ENCODE measurements at regions not wholly inside any gene's neighbourhood (a gene's known extent, or its start where the extent isn't known, plus 50 kb on each side); places are given as distances from the start of the nearest gene placed in this dataset.

DNA sequence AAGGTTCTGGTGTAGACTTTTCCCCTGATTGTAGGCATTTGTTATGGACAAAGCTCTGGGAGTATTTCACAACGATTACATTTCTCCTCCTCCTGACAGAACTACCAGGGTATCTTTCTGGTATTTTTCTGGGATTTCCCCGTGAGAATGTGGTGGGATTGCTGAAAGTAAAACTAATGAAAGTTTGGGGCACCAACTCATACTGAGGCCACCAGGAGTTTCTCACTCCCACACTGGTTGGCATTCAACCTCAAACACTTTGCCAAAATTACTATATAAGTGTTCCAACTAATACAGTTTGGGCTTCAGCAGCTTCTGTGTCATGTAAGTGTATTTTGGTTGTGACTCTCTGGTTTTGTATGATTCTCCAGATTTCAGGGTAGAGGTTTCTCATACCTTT lies 855.1 kb downstream of the GLUD2 start:
- DNase-seq (ENCODE audit: low spot score) = no peak
- intact Hi-C loops (cut with DNase I) = no loop called here

DNA sequence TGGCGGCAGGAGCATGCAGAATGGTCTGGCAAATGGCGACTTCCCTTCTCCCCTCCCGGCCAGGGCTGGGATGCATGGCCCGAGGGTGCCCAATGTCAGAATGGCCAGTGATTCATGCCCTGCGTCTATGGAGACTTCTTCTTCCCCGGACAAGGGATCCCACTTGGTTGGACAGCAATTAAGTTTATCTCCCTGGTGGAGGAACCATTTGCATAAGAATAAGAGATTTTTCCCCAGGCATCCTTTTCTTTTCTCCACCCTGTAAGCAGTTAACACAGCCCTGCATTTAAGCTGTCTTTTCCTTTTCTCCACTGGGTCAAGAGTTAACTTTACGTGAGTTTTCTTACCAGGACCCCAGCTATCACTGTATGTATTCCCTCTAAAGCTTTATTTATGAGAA lies 856.6 kb downstream of the GLUD2 start:
- intact Hi-C loops (cut with DNase I) = no loop called here
- no peak for DNase-seq (ENCODE audit: low spot score)

DNA sequence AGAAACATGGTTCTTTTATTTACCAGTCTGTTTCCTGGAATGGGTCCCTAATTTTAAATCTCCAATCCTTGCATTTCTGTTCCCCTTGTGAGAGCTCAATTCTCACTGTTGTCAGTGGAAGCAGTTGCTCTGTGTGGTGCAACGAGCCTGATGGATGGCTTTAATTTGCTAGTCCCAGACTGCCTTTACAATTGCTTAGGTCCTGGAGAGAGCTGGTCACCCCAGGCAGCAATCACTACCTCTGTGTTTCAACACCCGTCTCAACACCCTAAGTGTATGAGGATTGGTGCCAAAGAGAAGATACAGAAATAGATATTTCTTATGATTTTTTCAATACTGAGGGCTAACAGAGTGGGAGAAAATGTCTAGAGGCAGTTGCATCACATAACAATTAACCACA lies 873.8 kb downstream of the GLUD2 start:
- DNase-seq (ENCODE audit: low spot score) = no peak
- intact Hi-C loops (cut with DNase I) = no loop called here

DNA sequence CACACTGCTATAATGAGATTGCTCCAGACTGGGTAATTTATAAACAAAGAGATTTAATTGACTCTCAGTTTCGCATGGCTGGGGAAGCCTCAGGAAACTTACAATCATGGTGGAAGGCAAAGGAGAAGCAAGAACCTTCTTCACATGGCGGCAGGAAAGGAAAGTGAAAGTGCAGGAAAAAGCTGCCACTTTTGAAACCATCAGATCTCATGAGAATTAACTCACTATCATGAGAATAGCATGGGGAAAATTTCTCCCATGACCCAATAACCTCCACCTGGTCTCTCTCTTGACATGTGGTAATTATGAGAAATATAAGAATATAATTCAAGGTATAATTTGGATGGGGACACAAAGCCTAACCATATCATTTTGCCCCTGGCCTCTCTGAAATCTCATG lies 884.2 kb downstream of the GLUD2 start:
- intact Hi-C loops (cut with DNase I) = no loop called here
- DNase-seq (ENCODE audit: low spot score) = no peak

DNA sequence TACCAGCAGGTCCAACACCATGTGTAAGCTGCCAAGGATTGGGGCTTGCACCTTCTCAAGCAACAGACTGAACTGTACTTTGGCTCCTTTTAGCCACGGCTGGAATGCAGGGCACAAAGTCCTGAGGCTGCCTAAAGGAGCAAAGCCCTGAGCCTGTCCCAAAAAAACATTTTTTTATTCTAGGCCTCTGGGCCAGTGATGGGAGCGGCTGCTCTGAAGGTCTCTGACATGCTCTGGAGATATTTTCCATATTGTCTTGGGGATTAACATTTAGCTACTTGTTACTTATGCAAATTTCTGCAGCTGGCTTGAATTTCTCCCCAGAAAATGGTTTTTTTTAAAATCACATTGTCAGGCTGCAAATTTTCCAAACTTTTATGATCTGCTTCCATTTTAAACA lies 885.3 kb downstream of the GLUD2 start:
- intact Hi-C loops (cut with DNase I) = no loop called here
- DNase-seq (ENCODE audit: low spot score) = no peak

DNA sequence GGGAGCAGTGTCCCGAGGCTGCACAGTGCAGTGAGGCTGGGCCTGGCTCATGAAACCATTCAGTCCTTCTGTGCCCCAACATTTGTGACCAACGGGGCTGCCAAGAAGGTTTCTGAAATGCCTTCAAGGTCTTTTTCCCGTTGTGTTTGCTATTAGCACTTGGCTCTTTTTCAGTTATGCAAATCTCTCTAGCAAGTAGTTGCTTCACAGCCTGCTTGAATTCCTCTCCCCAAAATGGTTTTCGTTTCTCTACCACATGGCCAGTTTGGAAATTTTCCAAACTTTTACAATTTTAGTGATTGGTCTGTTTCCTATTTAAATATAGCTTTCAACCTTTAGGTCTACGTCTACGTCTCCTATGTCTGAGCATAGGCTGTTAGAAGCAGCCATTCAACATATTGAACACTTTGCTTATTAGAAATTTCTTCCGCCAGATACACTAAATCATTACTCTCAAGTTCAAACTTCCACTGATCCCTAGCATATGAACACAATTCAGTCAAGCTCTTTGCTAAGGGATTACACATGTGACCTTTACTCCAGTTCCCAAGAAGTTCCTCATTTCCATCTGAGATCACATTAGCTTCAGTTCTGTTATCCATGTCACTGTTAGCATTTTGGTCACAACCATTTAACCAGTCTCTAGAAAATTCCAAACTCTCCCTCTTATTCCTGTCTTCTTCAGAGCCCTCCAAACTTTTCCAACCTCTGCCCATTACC lies 901.8 kb downstream of the GLUD2 start:
- intact Hi-C loops (cut with DNase I) = no loop called here
- no peak for DNase-seq (ENCODE audit: low spot score)

DNA sequence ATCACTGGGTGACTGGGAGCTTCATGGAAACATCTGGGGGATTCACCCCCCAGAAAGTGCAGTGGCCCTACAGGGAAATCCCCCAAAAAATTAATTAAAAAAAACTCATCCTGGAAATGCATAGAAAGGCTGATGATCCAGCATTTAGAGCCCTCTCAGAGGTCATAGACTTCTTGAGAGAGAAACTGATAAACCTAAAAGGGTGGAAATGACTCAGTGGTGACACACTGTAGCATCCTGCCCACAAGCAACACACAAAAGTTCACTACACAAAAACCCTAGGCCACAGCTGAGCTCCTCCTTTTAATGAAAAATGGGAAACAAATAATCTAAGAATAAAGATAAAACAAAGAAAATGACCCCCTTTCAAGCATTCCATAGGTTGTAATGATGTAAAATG lies 911.5 kb downstream of the GLUD2 start:
- intact Hi-C loops (cut with DNase I) = no loop called here
- no peak for DNase-seq (ENCODE audit: low spot score)

DNA sequence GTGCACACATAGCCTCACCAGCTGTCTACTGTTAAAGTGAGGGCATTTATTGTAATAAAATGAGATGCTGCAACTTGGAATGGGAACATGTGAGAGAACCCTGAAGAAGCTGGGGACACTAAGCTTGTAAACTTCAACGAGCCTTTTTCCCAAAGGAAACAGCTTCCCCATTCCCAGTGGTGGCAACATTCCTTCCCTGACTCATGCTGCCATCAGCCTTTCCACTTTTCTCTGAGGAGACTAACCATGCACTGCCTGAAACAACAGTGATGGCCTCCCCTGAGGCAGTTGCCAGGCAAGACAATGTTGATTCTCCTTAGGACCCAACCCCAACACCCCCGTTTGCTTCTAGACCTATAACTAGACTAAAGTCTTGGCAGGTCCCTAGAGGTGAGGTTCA lies 928.3 kb downstream of the GLUD2 start:
- intact Hi-C loops (cut with DNase I) = no loop called here

DNA sequence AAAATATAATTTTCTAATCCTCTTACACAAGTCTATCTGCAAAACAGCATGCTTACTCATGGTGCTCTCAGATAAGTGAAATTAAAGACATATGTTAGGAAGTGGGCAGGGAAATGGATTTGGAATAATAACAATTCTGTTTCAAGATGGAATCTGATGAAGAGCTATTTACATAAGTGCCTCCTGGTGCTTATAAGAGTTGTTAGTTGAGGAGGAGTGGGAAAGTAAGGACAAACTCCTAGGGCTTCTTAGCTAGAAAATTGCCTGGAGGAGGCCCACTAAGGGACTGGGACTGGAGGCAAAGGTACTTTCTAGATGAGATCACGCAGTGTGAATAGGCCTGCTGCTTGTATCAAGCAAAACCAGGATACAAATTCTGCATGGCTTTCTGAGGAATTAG lies 939.8 kb downstream of the GLUD2 start:
- intact Hi-C loops (cut with DNase I) = no loop called here
- DNase-seq (ENCODE audit: low spot score) = no peak

More for the DNA sequence above, 928.3 kb downstream of the GLUD2 start:
- no peak for DNase-seq (ENCODE audit: low spot score)

DNA sequence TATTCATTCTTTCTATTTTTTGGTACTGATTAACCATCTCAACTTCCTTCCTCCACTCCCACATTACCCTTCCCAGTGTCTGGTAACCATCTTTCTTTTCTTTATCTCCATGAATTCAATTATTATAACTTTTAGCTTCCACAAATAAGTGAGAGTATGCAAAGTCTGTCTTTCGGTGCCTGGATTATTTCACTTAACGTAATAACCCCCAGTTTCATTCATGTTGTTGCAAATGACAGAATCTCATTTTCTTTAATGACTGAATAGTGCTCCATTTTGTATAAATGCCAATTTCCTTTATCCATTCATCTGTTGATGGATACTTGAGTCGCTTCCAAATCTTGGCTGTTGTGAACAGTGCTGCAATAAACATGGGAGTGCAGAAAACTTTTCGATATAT lies 940.4 kb downstream of the GLUD2 start:
- no peak for DNase-seq (ENCODE audit: low spot score)
- intact Hi-C loops (cut with DNase I) = no loop called here

DNA sequence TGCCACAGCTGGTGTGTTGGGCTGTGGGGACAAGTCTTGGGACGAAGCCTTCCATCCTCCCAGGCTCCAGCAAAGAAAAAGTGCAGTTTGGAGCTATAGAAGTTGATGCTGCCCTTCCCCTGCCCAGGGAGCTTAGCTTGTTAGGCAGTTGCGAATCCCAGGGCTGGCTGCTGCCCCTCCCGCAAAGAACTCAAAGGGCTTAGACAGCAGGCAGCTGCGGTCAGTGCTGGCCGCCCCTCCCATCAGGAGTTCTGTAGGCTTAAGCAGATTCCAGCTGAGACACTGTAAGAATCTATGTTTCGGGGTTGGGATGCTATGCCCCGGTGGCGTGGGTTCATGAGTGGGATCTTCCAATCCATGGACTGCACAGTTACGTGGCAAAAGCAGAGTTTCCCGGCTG lies 956.7 kb downstream of the GLUD2 start:
- no peak for DNase-seq (ENCODE audit: low spot score)
- intact Hi-C loops (cut with DNase I) = no loop called here

DNA sequence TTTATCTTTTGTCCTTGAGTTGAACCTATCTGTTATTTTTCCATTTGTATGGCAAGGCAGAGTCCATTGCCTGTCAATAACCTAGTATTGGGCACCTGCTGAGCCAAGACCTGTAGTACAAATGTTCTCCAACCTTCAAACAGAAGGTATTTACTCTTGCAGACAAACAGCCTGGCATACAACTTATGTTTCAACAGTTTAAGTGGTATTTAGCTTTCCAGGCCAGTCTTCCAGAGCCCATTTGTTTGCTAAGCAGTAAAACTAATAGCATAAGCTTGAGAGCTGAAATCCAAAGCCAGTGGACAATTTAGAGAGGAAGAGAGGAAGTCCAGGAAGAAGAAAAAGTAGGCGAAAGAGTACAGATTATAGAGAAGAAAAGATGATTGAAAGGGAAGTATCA lies 979.3 kb downstream of the GLUD2 start:
- intact Hi-C loops (cut with DNase I) = no loop called here
- no peak for DNase-seq (ENCODE audit: low spot score)

DNA sequence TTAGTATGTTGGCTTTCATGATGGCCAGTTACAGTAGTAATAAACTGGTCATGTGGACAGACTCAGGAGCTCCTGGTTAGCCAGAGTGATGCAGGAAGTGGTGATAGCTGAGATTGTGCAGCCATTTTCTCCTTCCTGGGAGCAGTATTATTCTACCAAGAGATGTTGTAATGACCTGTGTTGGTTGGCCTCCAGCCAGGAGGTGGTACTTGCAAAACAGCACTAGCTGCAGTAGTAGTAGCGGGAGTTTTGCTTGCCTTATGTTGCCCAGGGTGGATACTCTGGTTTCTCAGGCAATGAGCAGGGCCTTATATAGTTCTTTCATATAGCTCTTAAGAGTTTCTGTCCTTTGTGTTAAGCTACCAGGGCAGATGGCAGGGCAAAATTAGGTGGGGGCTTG lies 998.8 kb downstream of the GLUD2 start:
- intact Hi-C loops (cut with DNase I) = no loop called here
- DNase-seq (ENCODE audit: low spot score) = no peak

DNA sequence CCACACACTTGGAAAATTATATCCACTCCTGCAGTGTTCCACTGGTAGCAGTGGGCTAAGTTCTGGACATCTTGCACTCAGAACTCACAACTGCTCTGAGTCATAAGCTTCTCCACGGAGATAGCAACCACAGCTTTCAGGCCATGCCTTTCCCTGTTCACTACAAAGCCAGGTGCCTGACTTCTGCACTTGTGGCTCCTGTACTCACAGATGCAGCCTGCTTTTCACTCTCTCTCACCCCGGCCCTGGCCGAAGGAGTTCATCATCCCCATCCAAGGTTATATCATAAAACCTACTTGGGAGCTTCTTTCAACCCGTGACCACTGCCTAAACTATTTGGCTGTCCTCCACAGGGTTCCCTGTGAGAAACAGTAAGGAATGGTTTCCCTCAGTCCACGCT lies 999.4 kb downstream of the GLUD2 start:
- intact Hi-C loops (cut with DNase I) = no loop called here
- no peak for DNase-seq (ENCODE audit: low spot score)

DNA sequence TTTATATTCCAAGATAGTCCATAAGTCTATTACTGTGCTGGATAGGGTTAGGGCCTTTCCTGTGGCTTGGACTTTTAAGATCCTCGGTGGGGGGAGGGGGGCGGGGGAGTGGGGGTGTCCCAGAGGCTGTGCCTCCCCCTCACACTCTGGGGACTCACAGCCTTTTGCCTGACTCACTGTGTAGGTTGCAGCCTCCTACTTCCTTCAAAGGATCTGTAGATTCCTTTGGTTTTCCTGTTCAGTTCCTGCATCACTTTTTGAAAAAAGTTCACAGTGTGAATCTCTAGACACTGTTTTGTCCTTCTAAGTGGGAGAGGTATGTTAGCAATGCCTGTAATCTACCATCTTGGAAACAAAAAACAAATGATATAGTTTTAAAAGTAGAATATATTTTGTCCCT lies 999.9 kb downstream of the GLUD2 start:
- intact Hi-C loops (cut with DNase I) = no loop called here
- no peak for DNase-seq (ENCODE audit: low spot score)

DNA sequence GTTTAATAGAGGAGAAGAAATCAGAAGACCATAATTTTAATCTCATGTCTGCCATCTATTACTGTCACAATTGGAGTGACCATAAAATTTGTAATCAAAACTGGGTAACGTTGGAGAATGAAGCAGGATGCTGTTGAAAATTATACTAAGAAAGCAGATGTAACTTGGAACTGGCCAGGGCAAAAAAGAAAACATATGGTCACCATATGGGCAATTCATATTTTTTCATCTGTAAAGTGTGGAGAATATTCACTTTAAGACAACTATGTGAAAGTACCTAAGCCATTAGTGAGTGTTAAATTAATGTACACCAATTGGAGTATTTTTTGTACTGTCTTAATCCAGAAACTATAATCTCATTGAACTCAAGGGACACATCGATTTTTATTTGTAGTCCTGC lies 1008.0 kb downstream of the GLUD2 start:
- intact Hi-C loops (cut with DNase I) = no loop called here
- DNase-seq (ENCODE audit: low spot score) = no peak

DNA sequence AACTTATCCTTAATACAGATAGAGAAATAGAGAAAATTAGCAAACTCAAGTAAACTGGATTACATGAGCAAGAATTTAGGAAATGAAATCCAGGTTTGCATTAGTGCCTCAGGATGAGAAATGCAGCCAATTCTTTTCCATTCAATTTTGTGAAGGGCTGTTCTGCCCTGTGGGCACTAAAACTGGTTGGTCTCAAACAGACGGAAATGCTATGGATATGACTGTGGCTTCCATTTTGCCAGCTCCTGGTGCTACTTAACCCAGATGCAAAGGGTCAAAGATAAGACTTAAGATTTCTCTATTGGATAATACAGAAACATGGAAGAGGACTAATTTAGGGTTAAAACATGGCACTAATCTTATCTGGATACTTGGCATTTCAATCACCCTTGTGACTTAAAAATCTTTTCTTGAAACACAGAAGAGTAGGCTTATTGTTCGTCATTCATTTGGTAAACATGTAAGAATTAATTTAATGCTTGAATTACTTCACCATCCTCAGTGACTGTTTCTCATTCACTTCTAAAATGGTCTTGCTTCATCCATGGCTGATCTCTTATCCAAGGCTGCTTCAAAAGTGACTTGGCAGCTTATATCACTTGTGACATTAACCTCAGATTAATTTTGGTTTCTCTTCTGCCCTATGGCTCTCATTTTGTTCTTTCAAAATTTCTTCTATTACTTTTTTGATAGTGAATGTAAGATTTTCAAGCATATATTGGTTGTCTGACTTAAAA lies 1008.7 kb downstream of the GLUD2 start:
- intact Hi-C loops (cut with DNase I) = no loop called here
- no peak for DNase-seq (ENCODE audit: low spot score)

DNA sequence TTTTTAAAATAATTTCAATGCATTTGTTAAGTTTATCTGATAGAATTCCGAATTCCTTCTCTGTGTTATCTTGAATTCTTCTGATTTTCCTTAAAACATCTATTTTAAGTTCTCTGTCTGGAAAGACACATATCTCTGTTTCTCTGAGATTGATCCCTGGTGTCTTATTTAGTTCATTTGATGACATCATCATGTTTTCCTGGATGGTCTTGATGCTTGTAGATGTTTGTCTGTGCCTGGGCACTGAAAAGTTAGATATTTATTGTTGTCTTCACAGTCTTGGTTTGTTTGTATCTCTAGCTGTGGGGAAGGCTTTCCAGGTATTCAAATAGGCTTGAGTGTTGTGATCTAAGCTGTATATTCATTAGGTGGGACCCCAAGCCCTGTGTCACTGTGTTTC lies 1028.8 kb downstream of the GLUD2 start:
- no peak for DNase-seq (ENCODE audit: low spot score)
- intact Hi-C loops (cut with DNase I) = no loop called here

DNA sequence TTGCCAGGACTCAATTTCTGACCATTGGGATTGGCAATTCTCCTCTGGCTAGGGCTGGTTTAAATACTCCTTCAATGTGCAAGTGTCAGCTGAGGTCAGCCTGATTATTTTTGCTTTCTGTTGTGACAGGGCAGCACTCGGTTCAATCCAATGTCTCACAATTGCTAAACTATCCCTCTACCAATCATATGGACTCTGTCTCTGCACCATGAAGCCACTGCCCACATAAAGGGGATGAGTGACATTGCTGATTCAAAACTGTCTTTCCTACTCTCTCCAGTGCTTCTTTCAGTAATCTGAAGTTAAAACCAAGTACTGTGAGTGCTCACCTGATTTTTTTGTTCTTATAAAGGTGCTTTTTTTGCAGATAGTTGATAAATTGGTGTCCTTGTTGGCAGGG lies 1030.7 kb downstream of the GLUD2 start:
- DNase-seq (ENCODE audit: low spot score) = no peak
- intact Hi-C loops (cut with DNase I) = no loop called here

DNA sequence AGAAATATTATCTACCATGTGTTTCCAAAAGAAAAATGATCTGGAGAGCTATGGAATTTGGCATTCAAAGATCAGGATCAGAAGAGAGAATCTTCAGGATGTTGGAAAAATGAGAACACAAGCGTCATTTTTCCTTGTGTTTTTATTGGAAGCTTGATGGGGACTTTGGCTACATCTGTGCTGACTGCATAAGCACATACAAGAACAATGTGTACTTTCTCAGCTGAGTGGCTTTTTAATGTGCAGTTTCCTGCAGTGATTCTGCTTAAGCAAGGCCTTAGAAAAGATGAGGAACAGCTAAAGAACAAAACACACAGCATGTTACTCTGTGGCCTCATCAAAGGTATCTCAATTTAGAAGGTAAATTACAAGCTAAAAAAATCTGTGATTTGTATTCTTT lies 1039.9 kb downstream of the GLUD2 start:
- intact Hi-C loops (cut with DNase I) = no loop called here
- no peak for DNase-seq (ENCODE audit: low spot score)

DNA sequence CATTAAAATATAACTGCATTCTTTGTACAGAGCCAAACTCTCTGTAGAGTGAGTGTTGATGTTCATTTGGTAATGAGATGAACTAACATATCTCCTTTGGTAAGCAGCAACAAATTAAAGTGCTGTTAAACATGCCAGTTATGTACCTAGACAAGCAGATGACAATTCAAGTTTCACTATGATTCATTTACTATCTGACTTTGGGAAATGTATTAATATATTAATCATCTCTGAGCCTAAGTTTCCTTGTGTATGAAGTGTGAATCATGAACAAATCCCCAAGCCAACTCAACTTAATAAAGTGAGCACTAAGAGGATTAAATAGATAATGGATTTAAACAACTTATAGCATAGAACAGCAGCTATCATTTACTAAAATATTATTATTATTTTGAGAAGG lies 1044.2 kb downstream of the GLUD2 start:
- intact Hi-C loops (cut with DNase I) = no loop called here
- no peak for DNase-seq (ENCODE audit: low spot score)

DNA sequence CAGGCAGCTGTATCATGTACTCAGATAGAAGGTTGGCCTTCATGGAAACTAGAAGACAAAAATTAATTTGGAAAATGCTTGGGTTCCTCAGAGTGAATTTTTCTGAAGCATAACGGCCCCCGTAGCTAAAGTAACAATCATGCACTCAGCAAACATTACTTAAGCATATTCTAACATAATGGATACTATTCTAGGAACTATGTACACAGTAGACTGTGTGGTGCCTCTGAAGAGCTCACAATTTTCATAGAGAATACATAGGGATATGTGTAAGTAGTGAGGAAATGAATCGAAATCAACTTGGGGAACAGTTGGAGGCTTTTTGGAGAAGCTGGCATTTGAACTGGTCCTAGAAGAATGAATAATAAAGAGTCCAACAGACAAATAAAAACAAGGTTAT lies 1045.0 kb downstream of the GLUD2 start:
- no peak for DNase-seq (ENCODE audit: low spot score)
- intact Hi-C loops (cut with DNase I) = no loop called here

All from cardiac septum (tissue), 1 donor.